A673 (cell line): ENCODE measurements at regions not wholly inside any gene's neighbourhood (a gene's known extent, or its start where the extent isn't known, plus 50 kb on each side); places are given as distances from the start of the nearest gene placed in this dataset.

Experiments
- CTCF ChIP-seq: fragments of 300-800, 200-600 bp; sonication (generic); conservative IDR thresholded peaks from 2 replicates; pipeline ENCODE4 v1.5.1; 2017; ENCODE audit warnings: low read depth, mild to moderate bottlenecking, antibody characterized with exemption, low read length, moderate library complexity, mixed read lengths
- EZH2 ChIP-seq: fragments of 200-600 bp; sonication (generic); IDR thresholded peaks from 2 replicates; pipeline ENCODE4 v1.6.1; 2017; ENCODE audit warnings: borderline replicate concordance, low read depth, mild to moderate bottlenecking, mixed read lengths, antibody characterized with exemption, low read length; ENCODE audit not compliant: poor library complexity, severe bottlenecking

GRCh38 chr2:186327251-186327868, 158.7 kb upstream of the ZC3H15 start:
- TF ChIP-seq CTCF (no peak), EZH2 (no peak)
